HG02938 (cell line): ENCODE measurements at regions not wholly inside any gene's neighbourhood (a gene's known extent, or its start where the extent isn't known, plus 50 kb on each side); places are given as distances from the start of the nearest gene placed in this dataset.
"Not testable (repeated sequence)": the region's sequence is repeated elsewhere in the genome, so short reads cannot be mapped to it uniquely, and the experiment has no call there.

Experiments used
- ATAC-seq: cut with Tn5 transposase; IDR thresholded peaks from one replicate; pipeline ENCODE4 v1.9.1; 2021; ENCODE audit warnings: mild to moderate bottlenecking, moderate library complexity; ENCODE audit not compliant: unreplicated experiment

GRCh38 chr2:13335862-13336535 is 619.3 kb downstream of the TRIB2 start:
- ATAC-seq, result no peak

GRCh38 chr2:13351068-13351467 is 634.3 kb downstream of the TRIB2 start:
- no peak for ATAC-seq

GRCh38 chr2:13353083-13353482 is 636.3 kb downstream of the TRIB2 start:
- no peak for ATAC-seq

GRCh38 chr2:13354031-13354430 is 637.3 kb downstream of the TRIB2 start:
- no peak for ATAC-seq

- ATAC-seq, result not testable (repeated sequence)
Observed at GRCh38 chr2:13381928-13382327, 665.2 kb downstream of the TRIB2 start.

- not testable (repeated sequence) for ATAC-seq
Observed at GRCh38 chr2:13389172-13389571, 672.4 kb downstream of the TRIB2 start.

- no peak for ATAC-seq
Observed at GRCh38 chr2:13390676-13391075, 673.9 kb downstream of the TRIB2 start.

- no peak for ATAC-seq
Observed at GRCh38 chr2:13401312-13401711, 684.6 kb downstream of the TRIB2 start.

- ATAC-seq, result no peak
Observed at GRCh38 chr2:13413989-13414388, 697.3 kb downstream of the TRIB2 start.

- no peak for ATAC-seq
Observed at GRCh38 chr2:13414897-13415296, 698.2 kb downstream of the TRIB2 start.

- ATAC-seq, result no peak
Observed at GRCh38 chr2:13433954-13434353, 717.2 kb downstream of the TRIB2 start.

GRCh38 chr2:13443554-13444261 is 727.0 kb downstream of the TRIB2 start:
- ATAC-seq, result not testable (repeated sequence)

- no peak for ATAC-seq
Observed at GRCh38 chr2:13462464-13462863, 745.7 kb downstream of the TRIB2 start.

GRCh38 chr2:13466076-13466475 is 749.3 kb downstream of the TRIB2 start:
- no peak for ATAC-seq

GRCh38 chr2:13474538-13474937 is 757.8 kb downstream of the TRIB2 start:
- no peak for ATAC-seq

GRCh38 chr2:13480057-13480456 is 763.3 kb downstream of the TRIB2 start:
- peak; percentile 75 for ATAC-seq

- ATAC-seq, result no peak
Observed at GRCh38 chr2:13481201-13481600, 764.5 kb downstream of the TRIB2 start.

GRCh38 chr2:13485256-13485655 is 768.5 kb downstream of the TRIB2 start:
- no peak for ATAC-seq

GRCh38 chr2:13488965-13489364 is 772.2 kb downstream of the TRIB2 start:
- ATAC-seq, result no peak

- ATAC-seq, result no peak
Observed at GRCh38 chr2:13492262-13492661, 775.5 kb downstream of the TRIB2 start.

- ATAC-seq, result no peak
Observed at GRCh38 chr2:13495051-13495450, 778.3 kb downstream of the TRIB2 start.

- ATAC-seq, result peak; percentile 85
Observed at GRCh38 chr2:13504808-13505207, 788.1 kb downstream of the TRIB2 start.

- ATAC-seq, result no peak
Observed at GRCh38 chr2:13508671-13509070, 791.9 kb downstream of the TRIB2 start.
